Keratinocyte (primary cell): ENCODE measurements at regions not wholly inside any gene's neighbourhood (a gene's known extent, or its start where the extent isn't known, plus 50 kb on each side); places are given as distances from the start of the nearest gene placed in this dataset.

Experiments used
- DNase-seq: peaks from one replicate; pipeline ENCODE4 v3.0.0-alpha.2; 2011; ENCODE audit warnings: low read depth, missing footprints, low spot score
- FAIRE-seq: peaks from 2 replicates; lab custom pipeline; 2011; peaks lifted over from hg19 to GRCh38; lab: Jason Lieb, UNC
- H2AFZ ChIP-seq: 2 replicates; pipeline ENCODE4 v1.6.0; 2012; ENCODE audit warnings: low read length, control low read depth, inconsistent platforms; ENCODE audit not compliant: control insufficient read depth
- H3K27ac ChIP-seq: 2 replicates; pipeline ENCODE4 v1.5.1; 2011; ENCODE audit warnings: low read length; ENCODE audit not compliant: control insufficient read depth, insufficient read depth
- H3K27me3 ChIP-seq: 3 replicates; pipeline ENCODE4 v1.6.0; 2011; ENCODE audit warnings: low read length; ENCODE audit not compliant: control insufficient read depth, insufficient read depth; ENCODE audit errors: extremely low read depth
- H3K36me3 ChIP-seq, 2 experiments: 2 replicates in 1 of 2; 3 replicates in 1 of 2; pipeline ENCODE4 v1.5.1; 2011; ENCODE audit warnings: low read length in 2 of 2, mild to moderate bottlenecking in 1 of 2; ENCODE audit not compliant: control insufficient read depth in 2 of 2, insufficient read depth in 2 of 2; ENCODE audit errors: extremely low read depth in 1 of 2
- H3K4me1 ChIP-seq: 3 replicates; pipeline ENCODE4 v1.5.1; 2011; ENCODE audit warnings: low read length; ENCODE audit not compliant: control insufficient read depth, insufficient read depth; ENCODE audit errors: extremely low read depth
- H3K4me2 ChIP-seq: 3 replicates; pipeline ENCODE4 v1.6.0; 2011; ENCODE audit warnings: low read depth, low read length; ENCODE audit not compliant: control insufficient read depth, insufficient read depth; ENCODE audit errors: extremely low read depth
- H3K4me3 ChIP-seq, 3 experiments: fragments of 200-600 bp in 1 of 3; sonication (generic) in 1 of 3; 2 replicates in 2 of 3; 3 replicates in 1 of 3; pipeline ENCODE4 v1.5.1; 2011 to 2016; ENCODE audit warnings: low read length in 3 of 3, mild to moderate bottlenecking in 3 of 3, control low read depth in 2 of 3, inconsistent platforms in 1 of 3, low read depth in 1 of 3, mixed read lengths in 1 of 3, mixed run types in 1 of 3, moderate library complexity in 1 of 3; ENCODE audit not compliant: control insufficient read depth in 2 of 3, insufficient read depth in 2 of 3; ENCODE audit errors: extremely low read depth in 1 of 3
- H3K79me2 ChIP-seq: 2 replicates; pipeline ENCODE4 v1.6.0; 2012; ENCODE audit warnings: low read length; ENCODE audit not compliant: control insufficient read depth, insufficient read depth
- H3K9ac ChIP-seq: 3 replicates; pipeline ENCODE4 v1.6.0; 2011; ENCODE audit warnings: low read length; ENCODE audit not compliant: control insufficient read depth, insufficient read depth; ENCODE audit errors: extremely low read depth
- H3K9me1 ChIP-seq: 3 replicates; pipeline ENCODE4 v1.6.0; 2011; ENCODE audit warnings: low read length; ENCODE audit not compliant: control insufficient read depth, insufficient read depth; ENCODE audit errors: extremely low read depth
- H3K9me3 ChIP-seq: 2 replicates; pipeline ENCODE4 v1.5.1; 2012; ENCODE audit warnings: low read depth, low read length; ENCODE audit not compliant: control insufficient read depth
- H4K20me1 ChIP-seq: 3 replicates; pipeline ENCODE4 v1.6.0; 2011; ENCODE audit warnings: low read length; ENCODE audit not compliant: control insufficient read depth, insufficient read depth; ENCODE audit errors: extremely low read depth
- EZH2 ChIP-seq: IDR thresholded peaks from one replicate; pipeline ENCODE4 v1.6.1; 2012; ENCODE audit warnings: inconsistent platforms, mild to moderate bottlenecking, low read length, moderate library complexity
- dilution Hi-C: fragments of 300-500 bp; cut with MboI; formaldehyde crosslinking; loops from one replicate; pipeline ENCODE4 v1.7.0; 2020; ENCODE audit warnings: low sequenced_read_pairs; ENCODE audit not compliant: extremely low pct_ligation_motif_present
- TF ChIP-seq, protein P1 (sequence below), 3 experiments: IDR thresholded peaks in 1 of 3; conservative IDR thresholded peaks in 1 of 3; optimal IDR thresholded peaks in 1 of 3; 2 replicates in 2 of 3; 3 replicates in 1 of 3; pipeline versions ENCODE3 to v1.5.1; 2011; ENCODE audit warnings: low read length in 3 of 3, mild to moderate bottlenecking in 3 of 3, moderate library complexity in 2 of 3, control low read depth in 1 of 3, inconsistent platforms in 1 of 3; ENCODE audit not compliant: insufficient read depth in 2 of 3; ENCODE audit errors: extremely low read depth in 1 of 3

DNA sequence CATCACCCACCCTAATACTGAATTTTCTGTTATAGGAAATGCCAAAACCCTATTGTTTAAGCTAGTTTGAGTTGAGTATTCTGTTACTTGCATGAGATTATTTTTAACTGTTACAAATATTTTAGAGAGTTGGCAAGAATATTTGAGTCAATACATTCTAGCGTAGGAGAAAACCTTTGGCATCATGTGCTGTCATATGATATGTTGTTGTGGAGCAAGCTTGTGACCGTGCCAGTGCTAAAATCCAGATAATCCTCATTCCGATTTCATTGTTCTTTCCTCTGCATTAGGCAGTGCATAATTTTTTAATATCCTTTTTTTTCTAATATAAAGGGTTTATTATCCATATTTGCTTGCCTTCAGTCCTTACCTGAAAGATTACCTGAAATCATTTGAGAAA is 168.0 kb upstream of the GMNC start:
- FAIRE-seq (no peak), DNase-seq (no peak)
- Histone ChIP-seq H3K27me3 (no peaks in the 10 kb centered on the region), H3K4me1 (no peaks in the 10 kb centered on the region), H3K4me2 (no peak overlapping the region), H3K9me3 (no peaks in the 10 kb centered on the region), H3K27ac (no peak overlapping the region), H3K79me2 (no peaks in the 10 kb centered on the region), H3K36me3 (no peaks in the 10 kb centered on the region), H3K4me3 (no peak overlapping the region), H3K9me1 (no peaks in the 10 kb centered on the region), H3K9ac (no peak overlapping the region), H4K20me1 (no peaks in the 10 kb centered on the region), H2AFZ (no peak overlapping the region)
- TF ChIP-seq EZH2, result no peak
- TF ChIP-seq, protein P1, sequence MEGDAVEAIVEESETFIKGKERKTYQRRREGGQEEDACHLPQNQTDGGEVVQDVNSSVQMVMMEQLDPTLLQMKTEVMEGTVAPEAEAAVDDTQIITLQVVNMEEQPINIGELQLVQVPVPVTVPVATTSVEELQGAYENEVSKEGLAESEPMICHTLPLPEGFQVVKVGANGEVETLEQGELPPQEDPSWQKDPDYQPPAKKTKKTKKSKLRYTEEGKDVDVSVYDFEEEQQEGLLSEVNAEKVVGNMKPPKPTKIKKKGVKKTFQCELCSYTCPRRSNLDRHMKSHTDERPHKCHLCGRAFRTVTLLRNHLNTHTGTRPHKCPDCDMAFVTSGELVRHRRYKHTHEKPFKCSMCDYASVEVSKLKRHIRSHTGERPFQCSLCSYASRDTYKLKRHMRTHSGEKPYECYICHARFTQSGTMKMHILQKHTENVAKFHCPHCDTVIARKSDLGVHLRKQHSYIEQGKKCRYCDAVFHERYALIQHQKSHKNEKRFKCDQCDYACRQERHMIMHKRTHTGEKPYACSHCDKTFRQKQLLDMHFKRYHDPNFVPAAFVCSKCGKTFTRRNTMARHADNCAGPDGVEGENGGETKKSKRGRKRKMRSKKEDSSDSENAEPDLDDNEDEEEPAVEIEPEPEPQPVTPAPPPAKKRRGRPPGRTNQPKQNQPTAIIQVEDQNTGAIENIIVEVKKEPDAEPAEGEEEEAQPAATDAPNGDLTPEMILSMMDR (optimal IDR thresholded peaks at IDR 0.05 in 1 of 3, IDR thresholded peaks at IDR 0.05 in 1 of 3, conservative IDR thresholded peaks at IDR 0.05 in 1 of 3; ENCODE audit: extremely low read depth in 1 of 3, insufficient read depth in 2 of 3, low read length in 3 of 3), result no peak
- dilution Hi-C loops, result no loop called here

DNA sequence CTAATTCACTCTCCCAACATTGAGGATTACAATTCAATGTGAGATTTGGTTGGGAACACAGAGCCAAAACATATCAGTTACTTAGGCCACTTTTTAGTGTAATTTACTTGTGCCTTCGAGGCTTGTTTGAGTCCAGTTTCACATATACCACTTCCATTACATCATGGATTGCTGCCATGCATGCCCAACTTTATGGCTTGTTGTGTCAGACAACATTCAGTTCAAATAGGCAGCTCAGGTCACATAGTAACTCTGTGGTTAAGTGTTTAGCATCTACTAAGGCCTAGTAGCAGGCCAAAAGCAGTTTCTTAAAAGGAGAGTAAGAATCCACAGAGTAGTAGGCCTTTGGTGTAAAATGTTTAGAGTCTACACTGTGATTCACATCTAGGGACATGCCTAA is 164.3 kb upstream of the GMNC start:
- DNase-seq, result no peak
- Histone ChIP-seq H3K9me1 (no peaks in the 10 kb centered on the region), H3K9me3 (no peaks in the 10 kb centered on the region), H3K4me1 (no peaks in the 10 kb centered on the region), H3K4me3 (no peak overlapping the region), H3K4me2 (no peak overlapping the region), H3K27me3 (no peaks in the 10 kb centered on the region), H3K9ac (no peak overlapping the region), H4K20me1 (no peaks in the 10 kb centered on the region), H2AFZ (no peak overlapping the region), H3K27ac (no peak overlapping the region), H3K36me3 (no peaks in the 10 kb centered on the region), H3K79me2 (no peaks in the 10 kb centered on the region)
- no peak for FAIRE-seq
- dilution Hi-C loops, result no loop called here
- TF ChIP-seq, protein P1 (optimal IDR thresholded peaks at IDR 0.05 in 1 of 3, IDR thresholded peaks at IDR 0.05 in 1 of 3, conservative IDR thresholded peaks at IDR 0.05 in 1 of 3; ENCODE audit: extremely low read depth in 1 of 3, insufficient read depth in 2 of 3, low read length in 3 of 3), result no peak
- no peak for TF ChIP-seq EZH2
